Sigmoid colon (tissue), 4 donors: ENCODE measurements at regions not wholly inside any gene's neighbourhood (a gene's known extent, or its start where the extent isn't known, plus 50 kb on each side); places are given as distances from the start of the nearest gene placed in this dataset.

ENCODE experiments used
- CTCF ChIP-seq, 4 experiments: fragments of 450-650 bp in 3 of 4; fragments of 200-600 bp in 1 of 4; IDR thresholded peaks; one replicate each; pipeline ENCODE4 v1.5.1; 2016 to 2019; ENCODE audit warnings: antibody characterized with exemption in 4 of 4, mild to moderate bottlenecking in 3 of 4, moderate library complexity in 2 of 4
- EP300 ChIP-seq, 4 donors: sonication (generic); formaldehyde crosslinking; IDR thresholded peaks; one replicate each; pipeline ENCODE4 v1.6.1; 2017; ENCODE audit warnings: antibody characterized with exemption in 4 of 4

GRCh38 chr4:63232058-63232457 is 1177.2 kb downstream of the TECRL start:
- TF ChIP-seq CTCF (IDR thresholded peaks at IDR 0.05), result no peak
- TF ChIP-seq EP300 (IDR thresholded peaks at IDR 0.05), result no peak
